Stimulated activated CD4-positive, alpha-beta T cell treated with anti-CD3 and anti-CD28 coated beads, TNF-alpha, amount 100 ng/mL, for 24 hours (primary cell): ENCODE measurements at regions not wholly inside any gene's neighbourhood (a gene's known extent, or its start where the extent isn't known, plus 50 kb on each side); places are given as distances from the start of the nearest gene placed in this dataset.
"Not testable (repeated sequence)": the region's sequence is repeated elsewhere in the genome, so short reads cannot be mapped to it uniquely, and the experiment has no call there.

Experiments
- DNase-seq, 3 experiments: peaks; one replicate each; pipeline ENCODE4 v3.0.0-alpha.2; 2020; ENCODE audit warnings: low read depth in 3 of 3

- no peak for DNase-seq
Measured at GRCh38 chr3:95752199-95752598, 1062.2 kb upstream of the EPHA6 start.

- no peak for DNase-seq
Measured at GRCh38 chr3:95758707-95759106, 1055.7 kb upstream of the EPHA6 start.

GRCh38 chr3:95759614-95760301 is 1054.6 kb upstream of the EPHA6 start:
- DNase-seq, result no peak

GRCh38 chr3:95775486-95776094 is 1038.8 kb upstream of the EPHA6 start:
- DNase-seq, result no peak

GRCh38 chr3:95781598-95781997 is 1032.8 kb upstream of the EPHA6 start:
- DNase-seq, result no peak

DNA sequence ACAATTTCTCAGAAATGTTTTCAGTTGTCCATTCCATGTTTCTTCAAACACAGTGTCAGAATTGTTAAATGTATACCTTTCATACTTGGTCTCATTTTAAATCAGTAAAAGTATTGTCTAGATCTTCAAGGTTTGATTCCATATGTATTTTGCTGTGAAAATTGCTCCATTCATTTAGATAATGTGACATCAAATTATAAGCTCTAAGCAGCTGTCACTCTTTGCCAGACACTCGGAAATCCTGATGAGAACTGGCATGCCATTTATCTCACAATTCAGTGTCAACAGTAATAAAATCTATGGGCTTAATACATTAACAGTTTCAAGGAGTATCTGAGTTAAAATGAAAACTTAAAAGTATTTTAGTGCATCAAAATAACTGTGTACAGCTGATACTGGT is 1025.3 kb upstream of the EPHA6 start:
- no peak for DNase-seq

GRCh38 chr3:95797081-95797480 is 1017.3 kb upstream of the EPHA6 start:
- no peak for DNase-seq

GRCh38 chr3:95798628-95799027 is 1015.8 kb upstream of the EPHA6 start:
- DNase-seq, result no peak

GRCh38 chr3:95810462-95810861 is 1003.9 kb upstream of the EPHA6 start:
- DNase-seq, result no peak

- no peak for DNase-seq
Measured at GRCh38 chr3:95813244-95813643, 1001.1 kb upstream of the EPHA6 start.

DNA sequence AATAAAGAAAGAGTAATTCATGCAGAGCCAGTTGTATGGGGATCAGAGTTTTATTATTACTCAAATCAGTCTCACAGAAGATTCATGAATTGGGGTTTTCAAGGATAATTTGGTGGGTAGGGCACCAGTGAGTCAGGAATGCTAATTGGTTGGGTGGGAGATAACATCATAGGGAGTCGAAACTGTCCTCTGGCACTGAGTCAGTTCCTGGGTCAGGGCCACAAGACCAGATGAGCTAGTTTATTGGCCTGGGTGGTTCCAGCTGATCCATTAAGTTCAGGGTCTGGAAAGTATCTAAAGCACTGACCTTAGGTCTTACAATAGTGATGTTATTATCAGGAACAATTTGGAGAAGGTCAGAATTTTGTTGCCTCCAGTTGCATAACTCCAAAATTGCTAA is 998.6 kb upstream of the EPHA6 start:
- no peak for DNase-seq

GRCh38 chr3:95826419-95826818 is 988.0 kb upstream of the EPHA6 start:
- no peak for DNase-seq

DNA sequence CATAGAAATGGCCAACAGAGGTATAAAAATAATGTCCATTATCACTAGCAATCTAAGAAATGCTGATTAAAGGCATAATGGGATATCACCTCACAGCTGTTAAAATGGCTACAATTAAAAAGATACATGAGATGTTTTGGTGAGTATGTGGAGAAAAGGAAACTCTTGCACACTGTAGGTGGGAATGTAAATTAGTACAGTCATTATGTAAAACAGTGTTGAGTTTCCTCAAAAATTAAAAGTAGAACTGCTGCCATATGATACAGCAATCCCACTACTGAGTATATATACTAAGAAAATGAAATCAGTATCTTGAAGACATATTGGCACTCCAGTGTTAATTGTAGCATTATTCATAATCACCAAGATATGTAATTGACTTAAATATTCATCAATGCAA is 982.2 kb upstream of the EPHA6 start:
- DNase-seq, result no peak

GRCh38 chr3:95860628-95861027 is 953.8 kb upstream of the EPHA6 start:
- not testable (repeated sequence) for DNase-seq

DNA sequence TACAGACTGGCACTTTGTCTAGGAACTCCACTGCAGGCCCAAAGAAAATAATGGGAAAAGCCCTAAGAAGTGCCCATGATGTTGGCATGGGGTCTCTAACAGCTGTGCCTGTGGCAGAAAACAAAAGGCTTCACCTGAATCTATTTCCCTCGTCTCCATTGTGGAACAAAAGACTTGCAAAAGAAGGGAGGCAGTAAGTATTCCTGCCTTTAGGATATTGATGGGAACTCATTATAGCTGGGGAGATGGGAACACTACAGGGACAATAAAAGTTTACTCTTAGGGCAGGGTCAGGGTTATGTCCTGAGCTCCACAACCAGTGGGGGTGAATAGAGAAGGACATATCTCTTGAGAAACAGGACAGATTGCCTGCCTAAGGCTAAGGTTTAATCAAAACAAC is 930.6 kb upstream of the EPHA6 start:
- DNase-seq, result no peak

GRCh38 chr3:95886616-95887015 is 927.8 kb upstream of the EPHA6 start:
- no peak for DNase-seq

DNA sequence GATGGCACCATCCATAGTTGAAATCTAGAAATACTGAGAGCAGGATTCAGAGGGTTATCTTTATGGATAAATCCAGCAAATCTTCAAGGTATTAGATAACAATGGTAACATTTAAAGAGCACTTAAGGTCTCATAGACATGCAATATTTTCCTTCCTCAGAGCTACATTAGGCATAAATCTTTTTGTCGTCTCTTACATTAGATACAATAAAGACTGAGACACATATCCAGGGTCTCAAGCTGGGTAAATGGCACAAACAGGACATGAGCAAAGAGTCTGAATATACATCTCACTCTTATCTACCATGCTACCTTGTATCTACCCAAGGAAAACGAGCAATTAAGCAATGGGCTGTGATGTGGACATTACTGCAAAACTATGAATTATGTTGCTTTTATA is 927.3 kb upstream of the EPHA6 start:
- DNase-seq, result no peak

- no peak for DNase-seq
Measured at GRCh38 chr3:95894820-95895219, 919.6 kb upstream of the EPHA6 start.

GRCh38 chr3:95899494-95899893 is 914.9 kb upstream of the EPHA6 start:
- DNase-seq, result no peak

- no peak for DNase-seq
Measured at GRCh38 chr3:95899911-95900310, 914.5 kb upstream of the EPHA6 start.

- no peak for DNase-seq
Measured at GRCh38 chr3:95901948-95902347, 912.4 kb upstream of the EPHA6 start.

GRCh38 chr3:95905182-95905581 is 909.2 kb upstream of the EPHA6 start:
- no peak for DNase-seq

DNA sequence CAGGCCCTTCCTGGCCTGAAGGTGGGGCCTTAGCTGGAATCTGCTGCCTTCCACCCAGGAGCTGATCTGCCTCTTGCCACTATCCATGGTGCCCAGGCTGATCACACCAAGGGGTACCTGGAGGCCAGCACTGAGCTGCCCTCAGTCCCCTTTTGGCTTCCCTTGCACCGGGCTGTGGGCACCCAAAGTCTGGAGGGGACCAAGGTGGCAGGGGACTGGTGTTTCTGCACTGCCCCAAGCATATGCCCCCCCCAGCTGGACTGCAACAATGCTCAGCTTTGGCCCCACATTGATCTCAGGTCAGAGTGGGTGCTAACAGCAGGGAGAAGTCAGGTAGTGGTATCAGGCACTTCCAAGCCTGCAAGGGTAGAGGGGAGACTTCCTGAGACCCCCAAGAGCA is 902.6 kb upstream of the EPHA6 start:
- DNase-seq, result no peak
